HEK293 (cell line): ENCODE measurements at regions not wholly inside any gene's neighbourhood (a gene's known extent, or its start where the extent isn't known, plus 50 kb on each side); places are given as distances from the start of the nearest gene placed in this dataset.

Source experiments
- CTCF ChIA-PET: fragments of 350-600 bp; formaldehyde crosslinking; extraction: SDS; loops from one replicate; lab custom pipeline; 2021; ENCODE audit warnings: antibody characterized with exemption; lab: Yijun Ruan, JAX
- POLR2A ChIA-PET: fragments of 300-600 bp; formaldehyde crosslinking; extraction: SDS; loops from one replicate; lab custom pipeline; 2020; ENCODE audit warnings: antibody characterized with exemption, inconsistent platforms; lab: Yijun Ruan, JAX
- H3K27ac ChIP-seq: fragments of 200-500 bp; sonication (Bioruptor generic); 2 replicates; pipeline ENCODE4 v1.5.1; 2014; ENCODE audit warnings: low read depth, low read length, control low read depth, inconsistent platforms; ENCODE audit errors: extremely low read depth
- H3K36me3 ChIP-seq, 2 experiments: fragments of 200-500 bp in 1 of 2; sonication (Bioruptor generic) in 1 of 2; 1 replicate in 1 of 2; 2 replicates in 1 of 2; pipeline ENCODE4 v1.5.1; 2014 to 2017; ENCODE audit warnings: inconsistent platforms in 2 of 2, low read length in 2 of 2; ENCODE audit not compliant: control insufficient read depth in 2 of 2, insufficient read depth in 1 of 2
- H3K4me1 ChIP-seq: fragments of 200-500 bp; sonication (Bioruptor generic); 2 replicates; pipeline ENCODE4 v1.5.1; 2014; ENCODE audit warnings: mild to moderate bottlenecking, low read length, inconsistent platforms; ENCODE audit not compliant: control insufficient read depth, insufficient read depth
- H3K4me3 ChIP-seq: 2 replicates; pipeline ENCODE4 v1.5.1; 2011; ENCODE audit warnings: low read depth, mild to moderate bottlenecking, control low read depth, low read length, moderate library complexity
- H3K9me3 ChIP-seq: fragments of 200-500 bp; sonication (Bioruptor generic); 2 replicates; pipeline ENCODE4 v1.5.1; 2014; ENCODE audit warnings: low read depth, low read length, inconsistent platforms; ENCODE audit not compliant: control insufficient read depth, insufficient read depth
- ATF2 ChIP-seq: fragments of 450-650 bp; formaldehyde crosslinking; IDR thresholded peaks from 2 replicates; pipeline ENCODE4 v1.5.1; 2016; ENCODE audit warnings: missing biosample characterization, missing genetic modification characterization, low read depth
- BCL6B ChIP-seq: fragments of 450-650 bp; formaldehyde crosslinking; IDR thresholded peaks from 2 replicates; pipeline ENCODE4 v1.5.1; 2017; ENCODE audit warnings: missing biosample characterization, missing genetic modification characterization
- GLI4 ChIP-seq: fragments of 450-650 bp; formaldehyde crosslinking; IDR thresholded peaks from 2 replicates; pipeline ENCODE4 v1.5.1; 2016; ENCODE audit warnings: missing biosample characterization, missing genetic modification characterization
- HIC1 ChIP-seq: fragments of 450-650 bp; formaldehyde crosslinking; IDR thresholded peaks from 2 replicates; pipeline ENCODE4 v1.5.1; 2016; ENCODE audit warnings: missing biosample characterization, missing genetic modification characterization
- HOXA7 ChIP-seq: sonication (generic); formaldehyde crosslinking; IDR thresholded peaks from 2 replicates; pipeline ENCODE4 v1.8.1; 2022; ENCODE audit warnings: missing genetic modification reagents, borderline replicate concordance
- HOXD13 ChIP-seq: sonication (generic); formaldehyde crosslinking; IDR thresholded peaks from 2 replicates; pipeline ENCODE4 v1.8.0; 2022; ENCODE audit warnings: missing genetic modification reagents, borderline replicate concordance
- OSR2 ChIP-seq: fragments of 450-650 bp; formaldehyde crosslinking; IDR thresholded peaks from 2 replicates; pipeline ENCODE4 v1.5.1; 2016; ENCODE audit warnings: missing biosample characterization, missing genetic modification characterization
- PRDM6 ChIP-seq: fragments of 450-650 bp; formaldehyde crosslinking; IDR thresholded peaks from 2 replicates; pipeline ENCODE4 v1.5.1; 2017; ENCODE audit warnings: missing biosample characterization, missing genetic modification characterization
- YY2 ChIP-seq: fragments of 450-650 bp; formaldehyde crosslinking; IDR thresholded peaks from 2 replicates; pipeline ENCODE4 v1.5.1; 2016; ENCODE audit warnings: missing biosample characterization, missing genetic modification characterization
- ZBTB49 ChIP-seq: fragments of 450-650 bp; formaldehyde crosslinking; IDR thresholded peaks from 2 replicates; pipeline ENCODE4 v1.5.1; 2016; ENCODE audit warnings: missing biosample characterization, missing genetic modification characterization, low read depth
- ZNF16 ChIP-seq: fragments of 450-650 bp; formaldehyde crosslinking; IDR thresholded peaks from 2 replicates; pipeline ENCODE4 v1.5.1; 2016; ENCODE audit warnings: low read depth, missing biosample characterization, missing genetic modification characterization
- ZNF221 ChIP-seq: fragments of 450-650 bp; formaldehyde crosslinking; IDR thresholded peaks from 2 replicates; pipeline ENCODE4 v1.5.1; 2017; ENCODE audit warnings: missing biosample characterization, missing genetic modification characterization, borderline replicate concordance
- ZNF223 ChIP-seq: fragments of 450-650 bp; formaldehyde crosslinking; IDR thresholded peaks from 2 replicates; pipeline ENCODE4 v1.5.1; 2016; ENCODE audit warnings: missing biosample characterization, missing genetic modification characterization
- ZNF274 ChIP-seq, 2 experiments: fragments of 200-500 bp in 1 of 2; fragments of 450-650 bp in 1 of 2; sonication (Bioruptor generic) in 1 of 2; formaldehyde crosslinking in 1 of 2; IDR thresholded peaks; 2 replicates each; pipeline versions ENCODE4 v1.5.1 to v1.6.1; 2014 to 2016; ENCODE audit warnings: borderline replicate concordance in 1 of 2, inconsistent platforms in 1 of 2, low read length in 1 of 2, missing biosample characterization in 1 of 2, missing genetic modification characterization in 1 of 2
- ZNF580 ChIP-seq: fragments of 450-650 bp; formaldehyde crosslinking; IDR thresholded peaks from 2 replicates; pipeline ENCODE4 v1.5.1; 2016; ENCODE audit warnings: missing biosample characterization, missing genetic modification characterization
- ZNF623 ChIP-seq: fragments of 450-650 bp; formaldehyde crosslinking; IDR thresholded peaks from 2 replicates; pipeline ENCODE4 v1.5.1; 2016; ENCODE audit warnings: missing biosample characterization, missing genetic modification characterization
- ZNF639 ChIP-seq: fragments of 450-650 bp; formaldehyde crosslinking; IDR thresholded peaks from 2 replicates; pipeline ENCODE4 v1.5.1; 2016; ENCODE audit warnings: missing biosample characterization, missing genetic modification characterization
- ZNF704 ChIP-seq: fragments of 450-650 bp; formaldehyde crosslinking; IDR thresholded peaks from 2 replicates; pipeline ENCODE4 v1.5.1; 2016; ENCODE audit warnings: missing biosample characterization, missing genetic modification characterization
- ZNF76 ChIP-seq: fragments of 450-650 bp; formaldehyde crosslinking; IDR thresholded peaks from 2 replicates; pipeline ENCODE4; 2016; ENCODE audit warnings: low read depth, missing biosample characterization, missing genetic modification characterization, borderline replicate concordance
- ZNF776 ChIP-seq: fragments of 450-650 bp; formaldehyde crosslinking; IDR thresholded peaks from 2 replicates; pipeline ENCODE4 v1.5.0; 2017; ENCODE audit warnings: missing biosample characterization, missing genetic modification characterization, borderline replicate concordance
- ZNF837 ChIP-seq: fragments of 450-650 bp; formaldehyde crosslinking; IDR thresholded peaks from 2 replicates; pipeline ENCODE4 v1.5.1; 2016; ENCODE audit warnings: missing biosample characterization, missing genetic modification characterization
- ZSCAN4 ChIP-seq: fragments of 450-650 bp; formaldehyde crosslinking; IDR thresholded peaks from 2 replicates; pipeline ENCODE4 v1.5.1; 2017; ENCODE audit warnings: missing biosample characterization, missing genetic modification characterization

GRCh38 chr1:68331117-68331865, 99.0 kb upstream of the WLS start (continued):
- TF ChIP-seq PRDM6 (tag by site-specific recombination) (peak; percentile 78), ZNF580 (no peak), ZNF16 (tag by site-specific recombination) (no peak), BCL6B (peak; percentile 87), ZNF704 (no peak), ATF2 (tag by site-specific recombination) (no peak), ZNF76 (no peak; the same call in 1 of the 2 replicates), ZNF623 (no peak), ZNF837 (no peak), GLI4 (tag by site-specific recombination) (no peak)

GRCh38 chr1:68330391-68330790, 98.1 kb upstream of the WLS start:
- CTCF ChIA-PET: interaction anchor here (1.0 kb wide), 1 partner anchor 210 kb away, joined by 5 read pairs; no protein-coding TSS in a partner anchor
- Histone ChIP-seq H3K27ac (no peak overlapping the region), H3K4me1 (peaks cover 3% of the 10 kb centered on the region; the same call in 1 of the 2 replicates), H3K36me3 (no peaks in the 10 kb centered on the region), H3K4me3 (no peak overlapping the region), H3K9me3 (no peaks in the 10 kb centered on the region)
- POLR2A ChIA-PET: no interaction called here
- TF ChIP-seq ZNF221 (tag by site-specific recombination) (no peak), OSR2 (tag by site-specific recombination) (no peak), ZNF776 (no peak), HOXD13 (CRISPR knock-in tag) (no peak), ZNF639 (tag by site-specific recombination) (no peak), ZNF274 (IDR thresholded peaks at IDR 0.05; ENCODE audit: low read length) (no peak), ZNF274 (tag by site-specific recombination; IDR thresholded peaks at IDR 0.05; ENCODE audit: borderline replicate concordance) (no peak), ZBTB49 (tag by site-specific recombination) (no peak), ZSCAN4 (no peak), HOXA7 (no peak), HIC1 (tag by site-specific recombination) (no peak), YY2 (tag by site-specific recombination) (no peak), ZNF223 (no peak)
